ENCODE measurements at regions not wholly inside any gene's neighbourhood (a gene's known extent, or its start where the extent isn't known, plus 50 kb on each side); places are given as distances from the start of the nearest gene placed in this dataset.
"Not testable (repeated sequence)": the region's sequence is repeated elsewhere in the genome, so short reads cannot be mapped to it uniquely, and the experiment has no call there.

DNA sequence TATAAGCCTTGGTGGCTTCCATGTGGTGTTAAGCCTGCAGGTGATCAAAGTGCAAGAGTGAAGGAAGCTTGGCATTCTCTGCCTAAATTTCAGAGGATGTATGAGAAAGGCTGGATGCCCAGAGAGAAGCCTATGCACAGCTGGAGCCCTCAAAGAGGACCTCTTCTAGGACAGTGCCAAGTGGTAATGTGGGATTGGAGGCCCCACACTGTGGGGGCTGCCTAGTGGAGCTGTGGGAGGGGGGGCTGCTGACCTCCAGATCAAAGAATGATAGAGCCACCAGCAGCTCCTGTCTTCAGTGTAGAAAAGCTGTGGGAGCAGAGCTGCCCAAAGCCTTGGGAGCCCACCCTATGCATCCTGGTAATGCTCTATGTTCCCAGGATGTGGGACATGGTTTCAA, 1512.7 kb upstream of the TPTE start:
- no peak for DNase-seq
- no peaks in the 10 kb centered on the region for H3K9me3 ChIP-seq
- no peaks in the 10 kb centered on the region for H3K4me1 ChIP-seq
- no peak overlapping the region for H3K4me3 ChIP-seq (replicated peaks in 1 of 3)
- no peaks in the 10 kb centered on the region for H3K36me3 ChIP-seq
- intact Hi-C loops (cut with DNase I), result no loop called here
- TF ChIP-seq, protein P1, sequence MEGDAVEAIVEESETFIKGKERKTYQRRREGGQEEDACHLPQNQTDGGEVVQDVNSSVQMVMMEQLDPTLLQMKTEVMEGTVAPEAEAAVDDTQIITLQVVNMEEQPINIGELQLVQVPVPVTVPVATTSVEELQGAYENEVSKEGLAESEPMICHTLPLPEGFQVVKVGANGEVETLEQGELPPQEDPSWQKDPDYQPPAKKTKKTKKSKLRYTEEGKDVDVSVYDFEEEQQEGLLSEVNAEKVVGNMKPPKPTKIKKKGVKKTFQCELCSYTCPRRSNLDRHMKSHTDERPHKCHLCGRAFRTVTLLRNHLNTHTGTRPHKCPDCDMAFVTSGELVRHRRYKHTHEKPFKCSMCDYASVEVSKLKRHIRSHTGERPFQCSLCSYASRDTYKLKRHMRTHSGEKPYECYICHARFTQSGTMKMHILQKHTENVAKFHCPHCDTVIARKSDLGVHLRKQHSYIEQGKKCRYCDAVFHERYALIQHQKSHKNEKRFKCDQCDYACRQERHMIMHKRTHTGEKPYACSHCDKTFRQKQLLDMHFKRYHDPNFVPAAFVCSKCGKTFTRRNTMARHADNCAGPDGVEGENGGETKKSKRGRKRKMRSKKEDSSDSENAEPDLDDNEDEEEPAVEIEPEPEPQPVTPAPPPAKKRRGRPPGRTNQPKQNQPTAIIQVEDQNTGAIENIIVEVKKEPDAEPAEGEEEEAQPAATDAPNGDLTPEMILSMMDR (IDR thresholded peaks at IDR 0.05), result no peak
- TF ChIP-seq POLR2A (IDR thresholded peaks at IDR 0.05), result no peak
- H3K27me3 ChIP-seq, result no peaks in the 10 kb centered on the region
- H3K27ac ChIP-seq, result no peak overlapping the region

DNA sequence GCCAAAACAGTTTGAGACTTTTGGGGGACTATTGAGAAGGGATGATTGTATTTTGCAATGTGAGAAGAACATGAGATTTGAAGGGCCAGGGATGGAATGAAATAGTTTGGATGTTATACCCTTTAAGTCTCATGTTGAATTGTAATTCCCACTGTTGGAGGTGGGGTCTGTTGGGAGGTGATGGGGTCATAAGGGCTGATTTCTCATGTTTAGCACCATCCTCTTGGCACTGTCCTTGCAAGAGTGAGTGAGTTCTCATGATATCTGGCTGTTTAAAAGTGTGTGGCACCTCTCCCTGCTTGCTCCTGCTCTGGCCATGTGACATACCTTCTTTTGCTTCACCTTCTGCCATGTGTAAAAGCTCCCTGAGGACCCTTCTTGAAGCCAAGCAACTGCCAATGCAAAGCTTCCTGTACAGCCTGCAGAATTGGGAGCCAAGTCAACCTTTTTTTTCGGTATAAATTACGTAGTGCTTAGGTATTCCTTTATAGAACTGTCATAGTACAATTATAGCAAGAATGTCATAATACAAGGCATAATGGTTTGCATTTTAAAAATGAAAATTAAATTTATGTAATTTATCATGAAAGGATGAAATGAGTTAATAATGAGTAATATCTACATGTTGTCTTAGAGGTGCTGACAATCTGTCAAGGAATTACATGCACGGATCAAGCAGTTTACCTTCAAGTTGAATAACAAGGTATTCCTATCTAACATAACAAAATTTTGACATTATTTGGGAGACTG, 1511.9 kb upstream of the TPTE start:
- H3K27me3 ChIP-seq; H3K27ac ChIP-seq; intact Hi-C loops (cut with DNase I); DNase-seq; H3K9me3 ChIP-seq; H3K36me3 ChIP-seq; H3K4me1 ChIP-seq; H3K4me3 ChIP-seq (replicated peaks in 1 of 3): not testable (repeated sequence)
- WGBS, 2 donors, result 39 to 46% methylated on average over 3 of the region's 3 CpGs

DNA sequence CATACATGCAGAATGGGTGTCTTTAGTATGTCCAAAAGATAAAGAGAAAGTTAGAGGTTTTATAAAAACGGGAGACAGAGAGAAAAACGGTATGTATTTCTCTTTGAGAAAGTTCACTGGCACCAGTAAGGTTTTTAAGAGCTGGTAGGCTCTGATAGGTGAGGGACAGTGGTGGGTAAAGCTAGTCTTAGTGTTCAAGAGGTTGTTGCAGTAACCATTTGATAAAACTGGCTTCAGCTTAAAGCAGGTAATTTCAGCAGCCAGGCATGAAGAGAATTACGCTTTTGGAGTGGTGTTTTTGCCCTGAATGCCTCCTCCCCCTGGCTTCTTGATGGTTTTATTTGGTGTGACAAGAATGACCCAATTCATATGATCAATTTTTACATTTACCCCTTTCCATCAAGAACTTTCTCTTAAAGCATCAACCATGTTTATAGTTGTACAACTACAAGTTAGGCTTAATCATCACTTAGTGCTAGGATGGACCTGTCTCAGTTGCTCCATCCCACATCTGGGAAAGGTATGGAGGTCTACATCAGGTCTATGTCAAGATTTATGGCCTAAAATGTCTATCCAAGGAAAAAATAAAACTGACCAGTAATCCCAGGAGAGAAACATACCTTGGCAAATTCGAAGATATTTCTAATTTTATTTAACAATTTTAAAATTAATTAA, 1511.1 kb upstream of the TPTE start:
- DNase-seq; H3K36me3 ChIP-seq; H3K27me3 ChIP-seq; H3K9me3 ChIP-seq; intact Hi-C loops (cut with DNase I); H3K4me1 ChIP-seq; H3K4me3 ChIP-seq (replicated peaks in 1 of 3); H3K27ac ChIP-seq: not testable (repeated sequence)
- TF ChIP-seq, protein P1 (IDR thresholded peaks at IDR 0.05), result peak in 1 of 6 experiments; percentile 14
- WGBS, 2 donors, result 9 to 13% methylated on average over 4 of the region's 4 CpGs

DNA sequence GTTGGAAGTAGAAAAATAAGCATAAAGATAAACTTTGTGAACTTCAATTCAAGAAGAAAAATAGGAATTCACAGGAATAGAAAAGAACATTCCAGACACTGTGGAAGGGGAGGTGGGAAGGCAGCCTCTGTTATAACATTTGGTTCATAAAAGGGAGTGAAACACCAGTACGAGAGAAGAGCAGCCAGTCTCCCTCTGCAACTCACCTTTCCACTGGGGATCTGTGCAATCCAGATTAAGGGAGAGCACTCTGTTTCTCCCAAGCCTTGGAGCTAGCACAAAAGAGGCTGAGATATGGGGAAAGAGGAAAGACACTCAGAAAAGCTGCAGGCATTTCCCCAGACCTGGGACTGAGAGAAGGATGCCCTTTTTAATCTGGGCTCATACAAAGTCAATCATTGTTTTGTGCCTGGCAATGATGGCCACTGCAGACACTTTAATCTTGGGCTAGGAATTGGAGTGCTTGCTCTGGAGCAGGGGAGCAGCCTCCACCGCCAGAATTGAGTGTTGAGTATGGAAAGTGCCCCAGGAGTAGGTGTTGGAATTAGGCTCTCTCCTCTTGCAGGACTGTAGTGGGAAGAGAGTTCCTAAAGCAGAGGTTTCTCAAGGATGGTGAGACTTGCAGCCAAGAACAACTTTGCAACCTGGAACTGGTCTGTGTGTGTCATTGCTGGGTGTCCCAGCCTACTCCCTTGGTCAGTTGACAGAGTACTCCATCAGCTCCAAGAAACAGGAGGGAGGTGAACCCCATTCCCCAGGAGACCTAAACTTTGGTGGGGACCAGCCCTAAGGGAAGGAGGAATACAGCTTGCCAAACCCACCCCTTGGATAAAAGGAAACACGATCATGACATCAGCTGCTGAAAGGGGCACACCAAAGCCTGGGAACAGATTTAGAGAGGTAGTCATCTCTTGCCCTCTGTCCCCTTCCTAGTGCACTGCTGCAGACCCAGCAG, 1510.2 kb upstream of the TPTE start:
- DNase-seq; H3K4me1 ChIP-seq; H3K27me3 ChIP-seq; H3K27ac ChIP-seq; intact Hi-C loops (cut with DNase I); H3K9me3 ChIP-seq; H3K36me3 ChIP-seq; H3K4me3 ChIP-seq (replicated peaks in 1 of 3): not testable (repeated sequence)
- WGBS, 2 donors, result 50 to 58% methylated on average over 3 of the region's 3 CpGs

DNA sequence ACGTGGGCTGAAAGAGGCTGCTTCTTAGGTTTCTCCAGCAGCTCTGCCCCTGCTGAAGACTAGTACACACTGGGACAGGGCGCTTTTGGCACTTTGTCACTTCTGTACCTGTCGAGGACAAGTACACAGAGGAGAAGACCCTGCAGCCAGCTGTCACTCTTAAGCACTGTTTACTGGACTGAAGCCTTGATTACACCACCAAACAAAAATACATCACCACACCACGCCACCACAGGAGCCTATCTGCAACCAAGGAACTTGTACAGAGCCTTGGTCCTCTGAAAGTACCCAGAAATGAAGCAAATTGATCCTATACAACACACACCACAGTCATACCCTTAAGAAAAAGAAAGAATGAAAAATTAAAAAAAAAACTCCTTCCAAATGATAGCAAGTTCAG, 1509.5 kb upstream of the TPTE start:
- H3K27ac ChIP-seq; intact Hi-C loops (cut with DNase I); DNase-seq; H3K4me3 ChIP-seq (replicated peaks in 1 of 3); H3K27me3 ChIP-seq; H3K36me3 ChIP-seq; H3K4me1 ChIP-seq; H3K9me3 ChIP-seq: not testable (repeated sequence)
- 35 to 38% methylated on average over 4 of the region's 4 CpGs for WGBS, 2 donors

DNA sequence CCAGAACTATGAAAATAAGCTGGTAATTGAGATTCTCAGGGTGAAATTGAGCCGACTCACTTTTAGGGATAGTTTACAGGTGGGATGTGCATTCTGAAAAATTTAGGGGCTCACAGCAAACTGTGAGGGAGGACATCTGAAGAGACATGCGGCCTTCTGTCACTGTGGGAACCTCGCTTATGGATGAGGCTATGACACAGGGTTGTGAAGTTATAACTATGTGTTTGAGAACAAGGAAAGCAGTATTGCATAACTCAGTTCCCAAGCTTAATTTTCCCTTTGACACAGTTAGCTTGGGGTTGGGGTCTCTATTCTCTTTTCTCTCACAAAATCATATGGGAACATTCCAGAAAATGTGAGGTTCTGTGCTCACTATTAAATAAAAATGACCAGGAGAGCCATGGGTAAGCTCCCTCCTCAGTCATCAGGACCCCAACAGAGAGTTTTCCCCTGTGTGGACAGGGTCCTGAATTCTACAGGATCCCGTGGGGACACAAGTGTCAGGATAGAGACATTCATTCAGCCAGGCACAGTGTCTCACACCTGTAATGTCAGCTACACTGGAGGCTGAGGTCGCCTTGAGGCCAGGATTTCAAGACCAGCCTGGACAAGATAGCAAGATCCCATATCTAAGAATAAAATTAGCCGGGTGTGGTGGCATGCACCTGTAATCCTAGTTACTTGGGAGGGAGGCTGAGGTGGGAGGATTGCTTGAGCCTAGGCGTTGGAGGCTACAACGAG, 1507.7 kb upstream of the TPTE start:
- not testable (repeated sequence) for H3K27me3 ChIP-seq
- WGBS, 2 donors, result 53% methylated on average over 8 of the region's 8 CpGs

DNA sequence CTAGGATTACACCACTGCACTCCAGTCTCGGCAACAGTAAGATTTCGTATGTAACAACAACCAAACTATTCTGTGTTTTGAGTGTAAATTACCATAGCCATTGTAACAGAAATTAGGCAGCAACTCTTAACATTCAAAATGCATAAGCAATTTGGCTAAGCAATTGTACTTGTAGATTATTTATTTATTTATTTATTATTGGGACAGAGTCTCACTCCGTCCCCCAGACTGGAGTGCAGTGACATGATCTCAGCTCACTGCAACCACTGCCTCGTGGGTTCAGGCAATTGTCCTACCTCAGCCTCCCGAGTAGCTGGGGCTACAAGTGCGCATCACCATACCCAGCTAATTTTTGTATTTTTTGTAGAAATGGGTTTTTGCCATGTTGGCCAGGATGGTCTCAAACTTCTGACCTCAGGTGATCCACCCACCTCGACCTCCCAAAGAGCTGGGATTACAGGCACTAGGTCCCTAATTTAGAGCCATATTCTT, 1507.1 kb upstream of the TPTE start:
- H3K36me3 ChIP-seq; intact Hi-C loops (cut with DNase I); H3K4me3 ChIP-seq (replicated peaks in 1 of 3); DNase-seq; H3K27me3 ChIP-seq; H3K4me1 ChIP-seq; H3K9me3 ChIP-seq; H3K27ac ChIP-seq: not testable (repeated sequence)
- WGBS, 2 donors, result 71% methylated on average over 7 of the region's 7 CpGs

More for the DNA sequence above, 1507.7 kb upstream of the TPTE start:
- H3K9me3 ChIP-seq; H3K4me3 ChIP-seq (replicated peaks in 1 of 3); H3K36me3 ChIP-seq; intact Hi-C loops (cut with DNase I); H3K4me1 ChIP-seq; H3K27ac ChIP-seq; DNase-seq: not testable (repeated sequence)

DNA sequence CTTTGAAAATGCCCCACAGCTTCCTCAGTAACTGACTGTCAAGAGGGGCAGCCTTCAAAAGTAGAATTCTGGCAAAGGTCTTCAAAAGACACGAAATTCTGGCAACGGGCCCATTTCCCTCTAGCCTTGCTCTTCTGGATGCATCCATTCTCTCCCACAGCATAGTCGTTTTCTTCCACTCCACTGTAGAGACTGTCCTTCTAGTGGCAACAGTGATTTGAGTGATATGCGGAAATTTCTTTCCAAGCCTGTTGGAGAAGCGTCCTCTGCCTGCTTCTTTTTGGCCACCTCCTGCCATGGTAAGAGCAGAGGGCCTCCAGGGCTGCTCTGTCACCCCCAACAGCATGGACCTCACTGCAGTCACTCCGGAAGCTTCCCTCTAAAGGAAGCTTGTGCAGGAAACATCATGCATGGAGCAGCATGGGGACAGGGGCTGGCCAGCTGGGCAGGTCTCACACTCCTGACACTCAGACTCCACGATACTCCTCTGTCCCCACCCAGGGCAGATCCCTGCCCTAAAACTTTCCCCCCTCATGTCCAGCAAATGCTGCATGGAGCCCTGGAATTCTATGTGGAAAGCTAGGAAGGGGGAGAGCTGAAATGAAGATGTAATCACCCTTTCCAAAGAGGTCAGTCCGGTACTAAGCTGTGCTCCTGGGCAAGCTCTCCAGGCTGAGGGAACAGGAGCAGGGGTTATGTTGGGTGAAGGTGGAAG, 1505.7 kb upstream of the TPTE start:
- intact Hi-C loops (cut with DNase I); H3K4me3 ChIP-seq (replicated peaks in 1 of 3); DNase-seq; H3K27ac ChIP-seq; H3K9me3 ChIP-seq; H3K36me3 ChIP-seq; H3K27me3 ChIP-seq; H3K4me1 ChIP-seq: not testable (repeated sequence)
- WGBS, 2 donors, result 63 to 70% methylated on average over 7 to 8 of the region's 8 CpGs

DNA sequence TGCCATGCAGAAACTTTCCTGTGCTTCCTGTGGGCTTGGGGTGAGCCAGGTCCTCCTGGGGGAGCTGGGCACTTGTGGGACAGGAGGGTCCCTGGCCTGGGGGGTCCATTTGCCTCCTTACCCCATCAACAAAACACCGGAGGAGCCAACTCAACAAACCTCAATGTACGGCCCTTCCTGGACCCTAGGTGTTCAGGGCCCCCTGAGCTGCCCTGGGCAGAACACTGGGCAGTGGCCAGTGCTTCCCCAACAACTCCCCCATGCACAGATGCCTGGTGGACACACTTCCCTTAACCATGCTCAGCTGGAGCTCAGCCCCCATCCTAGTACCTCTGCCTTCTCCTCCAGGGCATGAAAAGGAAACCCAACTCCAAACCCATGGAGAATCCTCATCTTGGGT, 1504.2 kb upstream of the TPTE start:
- H3K9me3 ChIP-seq; DNase-seq; intact Hi-C loops (cut with DNase I); H3K27me3 ChIP-seq; H3K27ac ChIP-seq; H3K36me3 ChIP-seq; H3K4me3 ChIP-seq (replicated peaks in 1 of 3); H3K4me1 ChIP-seq: not testable (repeated sequence)
- 30 to 61% methylated on average over 2 of the region's 2 CpGs for WGBS, 2 donors

Data from thyroid gland (tissue), 4 donors.